Activated CD8-positive, alpha-beta memory T cell treated with anti-CD3 and anti-CD28 coated beads, Interleukin-2, amount 50 U/mL, for 4 hours (primary cell): ENCODE measurements at regions not wholly inside any gene's neighbourhood (a gene's known extent, or its start where the extent isn't known, plus 50 kb on each side); places are given as distances from the start of the nearest gene placed in this dataset.

ENCODE experiments used
- DNase-seq: peaks from one replicate; pipeline ENCODE4 v3.0.0-alpha.2; 2020

GRCh38 chr10:46229144-46229563 lies 57.6 kb upstream of the ANTXRL start:
- DNase-seq: peak; percentile 16

- DNase-seq: no peak
Measured at GRCh38 chr10:46230615-46231014, 56.2 kb upstream of the ANTXRL start.

GRCh38 chr10:46231087-46231486 lies 55.7 kb upstream of the ANTXRL start:
- DNase-seq: no peak

GRCh38 chr10:46232084-46232483 lies 54.7 kb upstream of the ANTXRL start:
- DNase-seq: no peak

GRCh38 chr10:46232666-46233065 lies 54.1 kb upstream of the ANTXRL start:
- no peak for DNase-seq

- no peak for DNase-seq
Measured at GRCh38 chr10:46233181-46233580, 53.6 kb upstream of the ANTXRL start.

GRCh38 chr10:46234026-46234425 lies 52.8 kb upstream of the ANTXRL start:
- DNase-seq: no peak

GRCh38 chr10:46234431-46235060 lies 52.3 kb upstream of the ANTXRL start:
- DNase-seq: no peak

- DNase-seq: no peak
Measured at GRCh38 chr10:46235705-46236545, 50.9 kb upstream of the ANTXRL start.

- DNase-seq: no peak
Measured at GRCh38 chr10:46236546-46236887, 50.3 kb upstream of the ANTXRL start.

- no peak for DNase-seq
Measured at GRCh38 chr10:46236941-46237681, 49.7 kb upstream of the ANTXRL start.
